ENCODE measurements at regions not wholly inside any gene's neighbourhood (a gene's known extent, or its start where the extent isn't known, plus 50 kb on each side); places are given as distances from the start of the nearest gene placed in this dataset.

DNA sequence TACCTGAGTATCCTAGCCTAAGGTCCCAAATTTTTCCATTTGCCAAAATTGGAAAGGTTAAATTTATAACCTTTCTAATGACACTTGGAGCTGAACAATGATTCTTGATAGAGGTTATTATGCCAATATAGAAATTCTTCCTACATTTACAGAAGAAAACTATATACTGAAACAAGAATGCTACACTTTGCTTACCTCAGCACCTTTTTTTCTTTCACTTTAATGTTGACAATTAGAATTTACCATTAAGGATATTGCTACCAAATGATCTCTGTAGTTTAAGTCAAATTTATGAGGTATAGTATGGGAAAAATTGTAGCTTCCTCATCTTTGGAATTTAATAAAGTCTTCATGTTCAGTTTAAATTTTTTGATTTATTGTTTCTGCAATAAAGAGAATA is 577.0 kb downstream of the NR4A2 start:
- TF ChIP-seq, protein P1, sequence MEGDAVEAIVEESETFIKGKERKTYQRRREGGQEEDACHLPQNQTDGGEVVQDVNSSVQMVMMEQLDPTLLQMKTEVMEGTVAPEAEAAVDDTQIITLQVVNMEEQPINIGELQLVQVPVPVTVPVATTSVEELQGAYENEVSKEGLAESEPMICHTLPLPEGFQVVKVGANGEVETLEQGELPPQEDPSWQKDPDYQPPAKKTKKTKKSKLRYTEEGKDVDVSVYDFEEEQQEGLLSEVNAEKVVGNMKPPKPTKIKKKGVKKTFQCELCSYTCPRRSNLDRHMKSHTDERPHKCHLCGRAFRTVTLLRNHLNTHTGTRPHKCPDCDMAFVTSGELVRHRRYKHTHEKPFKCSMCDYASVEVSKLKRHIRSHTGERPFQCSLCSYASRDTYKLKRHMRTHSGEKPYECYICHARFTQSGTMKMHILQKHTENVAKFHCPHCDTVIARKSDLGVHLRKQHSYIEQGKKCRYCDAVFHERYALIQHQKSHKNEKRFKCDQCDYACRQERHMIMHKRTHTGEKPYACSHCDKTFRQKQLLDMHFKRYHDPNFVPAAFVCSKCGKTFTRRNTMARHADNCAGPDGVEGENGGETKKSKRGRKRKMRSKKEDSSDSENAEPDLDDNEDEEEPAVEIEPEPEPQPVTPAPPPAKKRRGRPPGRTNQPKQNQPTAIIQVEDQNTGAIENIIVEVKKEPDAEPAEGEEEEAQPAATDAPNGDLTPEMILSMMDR (conservative IDR thresholded peaks at IDR 0.05 in 1 of 2, IDR thresholded peaks at IDR 0.05 in 1 of 2; ENCODE audit: low read depth in 1 of 2, low read length in 2 of 2), result no peak
- no peak for TF ChIP-seq EZH2 (IDR thresholded peaks at IDR 0.05; ENCODE audit: low read length, missing control alignments)

All from fibroblast of lung (primary cell).